Renal pelvis (tissue), 1 donor: ENCODE measurements at regions not wholly inside any gene's neighbourhood (a gene's known extent, or its start where the extent isn't known, plus 50 kb on each side); places are given as distances from the start of the nearest gene placed in this dataset.
"Not testable (repeated sequence)": the region's sequence is repeated elsewhere in the genome, so short reads cannot be mapped to it uniquely, and the experiment has no call there.

Experiments used
- DNase-seq: peaks from one replicate; pipeline ENCODE4 v3.0.0-alpha.2; 2013

- DNase-seq: not testable (repeated sequence)
These were observed 249.6 kb upstream of the RASGRP1 start for GRCh38 chr15:38814254-38814653.

- DNase-seq: no peak
These were observed 250.3 kb upstream of the RASGRP1 start for GRCh38 chr15:38814891-38815290.

GRCh38 chr15:38817427-38818156 lies 253.0 kb upstream of the RASGRP1 start:
- peak; percentile 71 for DNase-seq

GRCh38 chr15:38818157-38818790 lies 253.7 kb upstream of the RASGRP1 start:
- DNase-seq: no peak

- DNase-seq: no peak
These were observed 254.9 kb upstream of the RASGRP1 start for GRCh38 chr15:38819387-38819950.

- no peak for DNase-seq
These were observed 258.6 kb upstream of the RASGRP1 start for GRCh38 chr15:38823263-38823662.

GRCh38 chr15:38824719-38825118 lies 260.1 kb upstream of the RASGRP1 start:
- no peak for DNase-seq

GRCh38 chr15:38826880-38827279 lies 262.3 kb upstream of the RASGRP1 start:
- no peak for DNase-seq

- no peak for DNase-seq
These were observed 263.5 kb upstream of the RASGRP1 start for GRCh38 chr15:38828031-38828532.

GRCh38 chr15:38829086-38829485 lies 264.5 kb upstream of the RASGRP1 start:
- DNase-seq: no peak

- no peak for DNase-seq
These were observed 277.6 kb upstream of the RASGRP1 start for GRCh38 chr15:38842226-38842625.

GRCh38 chr15:38843051-38843501 lies 278.5 kb upstream of the RASGRP1 start:
- DNase-seq: no peak

GRCh38 chr15:38843736-38844590 lies 279.3 kb upstream of the RASGRP1 start:
- DNase-seq: peak; percentile 39

- no peak for DNase-seq
These were observed 280.1 kb upstream of the RASGRP1 start for GRCh38 chr15:38844736-38845135.

GRCh38 chr15:38846346-38846745 lies 281.7 kb upstream of the RASGRP1 start:
- no peak for DNase-seq

- no peak for DNase-seq
These were observed 283.1 kb upstream of the RASGRP1 start for GRCh38 chr15:38847666-38848065.

GRCh38 chr15:38849046-38849445 lies 284.4 kb upstream of the RASGRP1 start:
- DNase-seq: no peak

- not testable (repeated sequence) for DNase-seq
These were observed 287.6 kb upstream of the RASGRP1 start for GRCh38 chr15:38852188-38852587.

- no peak for DNase-seq
These were observed 289.0 kb upstream of the RASGRP1 start for GRCh38 chr15:38853608-38854007.

GRCh38 chr15:38854506-38854905 lies 289.9 kb upstream of the RASGRP1 start:
- DNase-seq: no peak

- no peak for DNase-seq
These were observed 293.2 kb upstream of the RASGRP1 start for GRCh38 chr15:38857814-38858213.

- DNase-seq: no peak
These were observed 295.0 kb upstream of the RASGRP1 start for GRCh38 chr15:38859574-38859973.
